NCI-H82 treated with DMSO at 0.1 percent for 48 hours (cell line): ENCODE measurements at regions not wholly inside any gene's neighbourhood (a gene's known extent, or its start where the extent isn't known, plus 50 kb on each side); places are given as distances from the start of the nearest gene placed in this dataset.

Source experiments
- DNase-seq: peaks from one replicate; lab custom pipeline; 2025; ENCODE audit not compliant: unreplicated experiment; lab: John Stamatoyannopoulos, UW

DNA sequence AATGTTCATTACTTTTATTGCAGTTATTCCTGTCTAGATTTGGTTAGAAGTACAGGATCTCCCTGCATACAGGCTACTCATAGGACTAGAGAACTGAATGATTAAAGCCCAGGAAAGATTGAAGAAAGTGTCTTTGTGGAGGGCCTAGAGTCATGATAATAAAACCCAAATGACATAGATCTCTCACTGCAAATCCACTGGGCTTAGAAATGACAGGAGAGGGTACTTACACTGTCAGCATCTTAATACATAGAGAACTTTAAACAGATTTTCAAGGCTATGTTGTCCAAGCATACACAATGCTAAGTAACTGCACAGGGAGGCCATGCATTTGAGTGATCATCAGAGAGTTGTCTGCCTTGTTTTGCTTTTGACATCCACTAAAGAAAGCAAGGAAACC is 383.8 kb upstream of the MAP3K7 start:
- no peak for DNase-seq

DNA sequence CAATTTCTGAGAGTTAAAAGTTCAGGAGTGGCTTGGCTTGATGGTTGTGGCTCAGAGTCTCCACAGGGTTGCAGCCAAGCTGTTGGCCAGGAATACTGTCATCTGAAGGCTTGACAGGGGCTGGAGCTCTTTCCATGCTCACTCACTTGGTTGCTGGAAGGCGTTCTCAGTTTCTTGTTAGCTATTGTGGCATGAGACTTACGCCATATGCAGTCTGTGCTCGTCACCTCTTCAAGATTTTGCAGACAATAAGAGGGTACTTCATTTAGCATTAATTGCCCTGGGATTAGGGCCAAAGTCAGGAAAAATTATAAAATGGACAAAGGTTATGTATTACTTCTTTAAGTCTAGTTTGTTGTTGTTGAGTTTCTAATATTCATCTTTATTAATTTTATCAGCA is 380.6 kb upstream of the MAP3K7 start:
- no peak for DNase-seq

DNA sequence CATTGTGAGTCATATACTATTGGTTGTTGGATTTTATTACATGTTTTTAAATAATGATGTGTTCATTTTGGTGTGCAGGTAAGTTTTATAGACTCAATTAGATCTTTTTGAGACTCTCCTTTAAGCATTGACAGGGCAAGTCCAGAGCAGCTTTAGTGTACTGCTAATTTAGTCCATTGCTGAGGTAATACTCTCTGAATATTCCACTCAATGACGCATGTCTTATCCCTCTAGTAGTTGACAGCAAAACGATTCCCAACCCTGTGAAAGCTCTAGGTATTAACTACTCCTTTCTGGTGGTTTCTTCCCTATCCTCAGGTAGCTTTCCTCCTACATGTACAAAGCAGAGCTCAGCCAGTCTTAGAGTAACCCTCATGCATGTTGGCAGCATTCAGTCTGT is 373.5 kb upstream of the MAP3K7 start:
- no peak for DNase-seq

DNA sequence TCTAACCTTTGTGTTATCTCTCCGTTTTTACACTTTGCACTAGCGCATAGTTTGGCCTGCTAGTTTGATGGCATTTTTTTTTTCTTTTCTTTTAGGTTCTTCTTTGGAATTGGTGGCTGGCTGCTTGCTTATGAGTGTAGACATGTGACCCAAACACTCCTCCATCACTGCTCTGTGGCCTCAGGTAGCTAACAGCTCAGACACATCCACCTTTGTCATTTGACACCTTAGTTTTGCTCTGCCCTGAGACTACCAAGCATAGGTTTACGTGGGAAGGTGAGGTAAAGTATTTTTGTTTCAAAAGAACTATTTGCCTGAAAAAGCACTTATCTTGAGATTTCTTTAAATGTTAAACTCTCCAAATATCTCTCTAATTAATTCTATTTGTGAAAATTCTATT is 368.4 kb upstream of the MAP3K7 start:
- DNase-seq = no peak

DNA sequence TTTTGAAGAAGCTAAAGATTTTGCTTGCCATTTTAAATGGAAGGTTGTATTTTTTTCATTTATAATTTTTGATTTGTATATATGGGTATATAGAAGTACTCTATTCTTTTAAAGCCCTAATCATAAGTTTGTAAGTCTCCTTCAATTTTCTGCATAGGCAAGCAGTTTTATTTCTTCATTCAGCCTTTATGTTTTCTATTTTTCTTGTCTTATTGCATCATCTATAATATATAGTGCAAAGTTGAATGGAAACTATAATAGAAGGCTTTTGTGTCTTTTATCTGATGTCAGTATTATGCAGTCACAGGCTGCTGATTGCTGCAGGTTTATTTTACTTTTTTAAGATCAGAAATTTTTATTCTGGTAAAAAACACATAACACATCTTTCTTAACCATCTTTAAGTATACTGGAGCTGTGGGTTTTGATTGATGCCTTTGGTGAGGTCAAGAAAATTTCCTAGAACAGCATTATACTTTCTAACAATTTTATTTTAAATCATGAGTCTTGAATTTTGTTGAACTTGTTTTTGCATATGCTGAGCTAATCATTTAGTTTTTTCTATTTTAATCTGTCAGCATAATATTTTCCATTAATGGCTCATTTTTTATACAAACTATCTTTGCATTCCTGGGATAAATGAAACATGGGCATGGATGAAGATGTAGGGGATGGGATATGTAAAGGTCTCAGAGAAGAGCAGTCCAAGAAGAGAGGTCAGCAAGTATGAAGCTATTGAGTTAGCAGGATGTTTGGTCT is 366.7 kb upstream of the MAP3K7 start:
- no peak for DNase-seq

DNA sequence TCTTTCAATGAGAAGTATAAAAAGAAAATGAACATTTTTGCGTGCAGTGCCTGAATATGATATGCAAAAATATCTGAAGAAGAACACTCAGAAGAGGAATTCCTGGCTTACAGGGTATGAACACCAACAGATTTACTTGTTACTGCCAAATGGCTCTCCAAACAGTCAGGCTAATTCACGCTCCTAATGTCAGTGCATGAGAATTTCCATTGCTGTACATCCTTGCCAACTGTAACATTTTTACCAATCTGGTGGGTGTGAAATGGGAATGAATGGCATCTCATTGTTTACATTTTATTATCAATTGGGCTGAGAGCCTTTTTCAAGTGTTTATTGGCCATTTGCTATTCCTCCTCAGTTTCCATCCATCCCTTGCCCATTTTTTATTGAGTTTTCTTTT is 365.3 kb upstream of the MAP3K7 start:
- no peak for DNase-seq

DNA sequence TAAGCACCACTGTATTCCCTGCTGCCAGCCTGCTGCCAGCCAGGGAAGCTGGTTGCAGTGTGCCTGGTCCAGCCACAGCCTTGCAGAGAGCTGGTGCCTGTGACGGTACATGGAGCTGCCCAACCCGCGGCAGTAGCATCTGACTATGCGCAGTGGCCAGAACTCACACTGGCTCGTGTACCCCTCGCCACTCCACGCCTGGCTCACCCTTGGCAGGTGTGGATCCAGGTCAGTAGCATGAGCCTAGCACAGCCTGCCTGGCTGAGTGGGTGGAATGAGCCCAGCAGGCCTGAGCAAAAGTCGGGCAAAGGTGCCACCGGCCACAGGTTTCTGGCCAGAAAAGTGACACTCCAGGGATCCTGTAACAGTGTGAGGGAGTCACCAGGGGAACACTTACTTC is 361.7 kb upstream of the MAP3K7 start:
- DNase-seq = no peak

DNA sequence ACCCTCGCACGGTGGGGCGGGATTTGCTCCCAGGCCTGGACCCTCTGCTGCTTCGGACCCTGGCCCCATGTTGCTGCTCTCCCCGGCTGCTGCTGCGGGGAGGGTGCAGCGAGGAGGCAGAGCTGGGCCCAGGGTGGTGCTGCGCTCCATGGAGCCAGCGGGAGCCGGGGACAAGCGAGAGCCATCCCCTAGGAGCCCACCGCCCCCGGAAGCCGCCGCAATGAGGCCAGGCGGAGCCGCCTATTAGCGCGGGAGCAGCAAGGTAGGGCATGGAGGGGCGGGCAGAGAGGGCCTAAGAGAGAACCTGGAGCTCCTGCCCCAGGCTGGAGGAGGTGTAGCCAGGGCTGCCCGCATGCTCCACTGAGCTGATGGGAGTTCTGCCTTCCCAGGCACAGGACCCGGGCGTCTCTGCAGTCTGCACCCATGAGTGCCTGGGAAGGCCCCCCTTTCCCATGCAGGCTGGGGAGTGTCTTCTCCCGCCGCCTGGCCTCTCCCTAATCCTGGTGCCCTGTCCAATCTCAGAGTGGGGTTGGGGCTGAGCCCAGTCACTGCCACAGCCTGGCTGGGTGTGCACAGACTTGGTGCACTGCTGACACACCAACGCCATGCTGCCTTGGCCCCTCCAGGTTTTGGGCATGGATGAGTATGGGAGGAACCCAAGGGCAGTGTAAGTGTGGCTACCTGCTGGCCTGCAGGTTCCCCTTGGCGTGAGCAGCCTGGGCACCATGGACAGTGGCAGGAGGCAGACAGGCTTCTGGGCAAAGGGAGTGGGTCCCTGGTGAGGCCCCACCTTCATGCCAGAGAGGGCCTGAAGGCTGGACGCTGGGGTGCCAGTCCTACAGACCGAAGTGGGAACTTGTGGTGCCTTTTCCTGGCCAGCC is 360.6 kb upstream of the MAP3K7 start:
- DNase-seq = no peak

DNA sequence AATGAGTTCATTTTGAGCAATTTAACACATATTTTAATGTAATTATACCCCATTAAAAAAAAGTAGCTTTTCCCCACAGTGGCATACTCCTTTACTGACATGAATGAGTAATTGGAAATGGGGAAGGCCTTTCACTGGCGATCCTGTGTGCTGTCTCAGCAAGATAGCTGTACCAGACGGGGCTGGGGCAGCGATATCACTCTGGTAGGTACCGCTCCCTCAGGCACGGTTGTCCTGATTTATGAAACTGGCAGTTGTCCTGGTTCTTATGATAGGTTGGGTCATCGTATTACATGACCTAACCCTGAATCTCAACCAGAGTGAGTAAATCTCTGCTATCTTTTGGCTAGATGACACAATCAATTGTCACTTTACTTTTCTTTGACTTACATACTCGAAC is 355.0 kb upstream of the MAP3K7 start:
- no peak for DNase-seq

DNA sequence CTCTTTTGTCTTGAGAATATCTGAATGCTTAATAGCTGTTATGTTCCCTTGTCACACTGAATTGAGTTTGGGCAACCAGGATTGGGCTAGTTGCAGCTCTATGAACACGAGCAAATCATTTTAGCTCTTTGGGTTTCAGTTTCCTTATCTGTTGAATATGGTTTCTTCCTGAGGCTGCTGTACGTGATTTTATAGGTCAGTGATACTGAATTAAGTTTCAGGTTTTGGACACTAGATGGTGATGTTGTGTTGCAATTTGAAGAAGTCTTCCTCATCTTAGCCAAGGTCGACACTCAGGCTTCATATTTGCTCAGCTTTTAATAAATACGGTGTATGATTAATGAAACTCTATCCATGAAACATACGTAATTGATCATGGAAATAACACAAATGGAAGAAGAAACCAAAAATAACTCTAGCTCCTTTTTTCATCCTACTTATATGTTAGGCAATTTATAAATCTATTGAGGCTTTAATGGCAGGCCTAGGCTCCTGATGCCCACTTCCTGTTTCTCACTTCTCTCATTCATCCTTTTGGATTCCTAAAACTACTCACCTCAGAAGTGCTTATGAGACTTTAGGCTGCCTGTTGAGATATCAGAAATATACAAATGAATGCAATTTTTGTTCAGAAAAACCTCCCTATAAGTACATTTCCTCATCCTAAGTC is 354.1 kb upstream of the MAP3K7 start:
- peak; percentile 38 for DNase-seq

DNA sequence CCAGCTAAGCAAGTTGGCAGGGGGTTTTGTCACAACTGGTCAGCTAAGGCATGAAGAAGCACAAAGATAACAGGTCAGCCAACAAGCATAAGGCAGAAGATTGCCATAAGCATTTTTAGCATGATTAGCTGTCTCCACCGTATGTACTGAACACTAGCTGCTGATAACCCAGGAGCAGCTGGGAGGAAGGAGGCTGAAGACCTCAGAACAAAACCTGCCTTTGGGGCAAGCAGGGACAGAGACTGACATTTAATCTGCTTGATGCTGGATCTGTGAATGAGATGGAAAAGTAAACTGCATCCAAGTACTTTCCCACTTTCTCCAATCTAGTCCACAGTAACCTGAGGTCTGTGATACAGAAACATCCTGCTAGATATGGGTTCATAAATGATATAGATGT is 353.0 kb upstream of the MAP3K7 start:
- no peak for DNase-seq

DNA sequence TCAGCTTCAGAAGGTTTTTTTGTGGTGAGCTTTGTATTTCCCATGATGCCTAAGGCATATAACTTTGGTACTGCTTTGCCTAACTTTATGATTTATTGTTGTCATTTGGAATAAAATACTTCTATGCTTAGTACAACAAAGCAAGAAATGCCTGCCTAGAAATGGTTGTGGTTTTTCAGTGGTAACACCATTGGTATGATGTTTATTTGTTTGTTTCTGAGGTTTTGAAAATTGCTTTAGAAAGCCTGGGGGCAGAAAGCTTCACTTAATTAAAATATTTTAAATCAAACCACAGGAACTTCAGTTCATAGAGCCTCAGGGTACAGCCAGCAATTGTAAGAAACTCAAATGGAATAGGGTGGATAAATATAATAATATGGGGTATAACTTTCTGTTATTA is 351.2 kb upstream of the MAP3K7 start:
- no peak for DNase-seq

DNA sequence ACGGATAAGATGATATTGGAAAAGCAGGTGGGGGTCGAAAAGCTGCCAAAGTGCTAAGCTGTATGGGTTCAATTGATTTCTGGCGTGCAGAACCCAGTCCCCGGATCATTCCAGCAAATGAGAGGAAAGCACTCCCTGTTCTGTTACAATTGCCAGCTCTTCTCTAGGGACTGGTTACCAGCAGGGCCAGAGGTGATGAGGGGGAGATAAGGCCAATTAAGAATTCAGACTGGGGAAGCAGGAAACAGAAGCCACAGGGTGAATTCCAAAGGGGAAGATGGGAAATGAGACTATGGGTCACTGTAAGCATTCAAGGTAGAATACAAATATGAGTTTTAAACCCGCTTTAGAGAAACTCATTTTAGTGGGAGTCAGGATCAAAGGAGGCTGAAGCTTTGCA is 349.4 kb upstream of the MAP3K7 start:
- no peak for DNase-seq

DNA sequence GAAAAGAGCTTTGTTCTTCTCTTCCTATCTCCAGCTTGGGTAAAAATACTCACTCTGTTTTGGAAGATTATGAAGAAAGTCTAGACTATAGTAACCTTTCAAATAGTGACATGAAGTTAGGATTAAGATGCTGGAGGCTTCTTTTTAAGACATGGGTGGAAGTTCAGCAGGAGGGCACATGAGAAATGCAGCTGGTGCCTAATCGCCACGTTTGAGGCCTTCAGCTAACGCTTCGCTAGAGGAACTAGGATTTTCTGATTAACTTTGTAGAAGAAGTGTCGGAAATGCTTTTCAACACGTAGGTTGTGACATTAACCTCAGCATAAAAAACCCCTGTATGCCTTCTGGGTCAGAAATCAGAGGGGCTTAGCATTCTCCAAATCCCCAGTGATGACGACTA is 348.1 kb upstream of the MAP3K7 start:
- no peak for DNase-seq

DNA sequence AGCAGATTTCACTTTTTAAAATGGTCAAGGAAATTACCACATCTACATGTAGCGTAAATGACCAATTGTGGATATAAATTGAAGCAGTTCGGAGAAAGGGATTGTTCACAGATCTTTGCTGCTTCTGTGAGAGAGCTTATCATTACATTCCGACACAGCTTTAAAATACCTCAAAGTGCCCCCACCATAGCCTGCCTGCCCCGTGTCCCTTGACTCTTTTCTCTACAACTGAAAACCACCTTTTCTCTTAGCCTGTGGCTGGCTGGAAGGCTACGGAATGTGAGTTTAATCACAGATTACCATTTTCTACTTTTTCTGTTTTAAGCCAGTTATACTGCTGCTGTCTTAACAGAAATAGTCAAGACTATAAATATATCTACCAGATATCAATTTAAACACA is 347.2 kb upstream of the MAP3K7 start:
- no peak for DNase-seq

DNA sequence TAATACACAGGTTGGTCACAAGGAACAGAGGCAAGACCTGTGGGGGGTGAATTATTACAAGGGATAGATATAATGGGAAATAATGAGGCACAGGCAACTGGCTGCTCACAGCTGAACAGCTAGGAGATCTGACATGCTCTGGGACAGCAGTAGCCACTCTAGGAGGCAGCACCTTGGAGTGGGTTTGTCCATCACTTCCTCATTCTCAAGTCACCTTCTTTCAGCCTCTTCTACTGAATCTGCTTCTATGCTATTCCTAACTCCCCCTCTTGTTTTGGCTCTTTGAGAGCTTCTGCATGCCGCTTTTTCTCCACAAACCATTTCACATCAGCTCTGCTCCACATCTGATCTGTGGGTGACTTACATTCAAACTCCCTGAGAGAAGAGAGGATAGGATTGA is 345.5 kb upstream of the MAP3K7 start:
- no peak for DNase-seq

DNA sequence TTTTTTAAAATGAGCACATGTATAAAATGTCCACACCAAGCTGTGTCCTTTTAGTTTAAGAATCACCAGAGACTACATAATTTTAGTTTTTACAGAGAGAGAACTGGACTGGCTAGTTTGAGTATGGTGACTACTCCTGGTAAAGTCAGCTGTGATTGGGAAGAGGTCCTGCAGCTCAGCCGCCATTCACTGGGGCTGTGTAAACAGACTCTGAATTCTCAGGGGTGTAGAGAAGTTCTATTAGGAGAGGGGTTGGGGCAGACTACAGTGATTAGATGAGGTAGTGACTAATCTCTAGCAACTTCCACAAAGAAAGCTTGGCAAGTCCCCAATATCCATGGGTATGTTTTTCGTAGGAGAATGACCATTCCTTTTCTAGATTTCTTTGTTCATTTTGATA is 341.2 kb upstream of the MAP3K7 start:
- DNase-seq = no peak

DNA sequence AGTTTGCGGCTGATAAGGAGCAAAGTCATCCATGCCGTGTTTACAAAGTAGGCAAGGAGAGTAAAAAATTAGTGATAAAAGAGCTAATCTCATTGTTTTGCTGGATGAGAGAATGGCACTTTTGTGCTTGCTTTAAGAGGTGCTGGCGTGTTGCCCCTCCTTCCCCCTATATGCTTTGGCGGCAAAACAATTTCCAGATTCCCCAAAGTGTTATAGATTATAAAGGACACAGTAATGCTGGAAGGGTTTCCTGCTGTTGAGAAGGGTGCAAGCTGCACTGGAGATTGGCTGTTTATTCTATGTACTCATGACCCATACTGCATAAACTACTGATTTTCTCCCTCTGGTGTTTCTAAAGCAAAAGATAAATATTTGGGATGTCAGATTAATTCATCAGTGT is 338.9 kb upstream of the MAP3K7 start:
- no peak for DNase-seq

DNA sequence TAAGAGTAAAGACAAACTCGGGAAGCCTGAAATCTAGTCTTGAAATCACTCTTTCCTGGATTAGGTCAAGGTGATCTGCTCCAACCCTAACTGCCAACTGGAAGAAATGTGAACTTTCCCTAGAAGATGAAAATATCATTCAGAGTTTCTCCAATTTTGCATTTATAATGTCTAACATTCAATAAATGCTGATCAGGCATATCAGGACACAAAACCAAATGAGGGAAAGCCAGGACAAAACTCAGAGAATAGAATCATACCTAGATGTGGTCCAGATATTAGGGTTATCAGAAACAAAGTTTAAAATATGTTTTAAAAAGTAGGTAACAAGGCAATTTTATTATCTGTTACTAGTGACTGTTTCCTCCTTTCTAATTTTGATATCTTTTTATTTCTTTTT is 335.5 kb upstream of the MAP3K7 start:
- no peak for DNase-seq

DNA sequence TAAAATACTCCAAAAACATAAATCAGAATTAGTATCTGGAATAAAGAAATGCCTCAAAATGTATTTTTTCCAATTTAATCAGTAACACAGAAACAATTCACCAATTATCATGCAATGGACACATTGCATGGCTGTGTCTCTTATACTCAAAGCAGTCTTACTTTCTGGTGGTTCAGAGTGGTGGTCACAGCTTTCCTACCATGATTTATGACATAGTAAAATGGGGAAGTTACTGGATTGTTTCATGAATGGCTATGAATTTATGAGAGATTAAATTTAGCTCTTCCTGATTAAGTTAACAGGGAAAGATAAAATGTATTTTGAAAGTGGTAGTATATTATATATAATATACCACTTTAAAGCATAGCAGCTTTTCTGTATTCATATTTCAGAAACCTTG is 331.5 kb upstream of the MAP3K7 start:
- DNase-seq = no peak

DNA sequence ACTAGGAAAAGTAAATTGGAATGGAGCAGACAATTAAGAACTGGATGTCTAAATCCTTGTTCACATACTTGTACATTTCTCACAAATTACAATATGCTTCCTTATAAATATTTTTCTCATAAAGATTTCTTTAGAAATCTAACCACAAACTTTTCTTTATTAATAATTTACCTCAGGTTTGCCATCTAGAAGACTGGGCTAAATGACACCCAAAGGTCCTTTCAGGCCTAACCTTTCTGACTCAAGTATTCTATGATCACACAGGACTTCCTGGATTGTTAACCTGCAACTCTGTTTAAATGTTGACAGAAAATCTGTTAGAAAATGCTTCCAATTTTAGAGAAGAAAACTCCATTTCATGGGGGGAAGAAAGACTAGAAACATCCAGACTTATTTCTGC is 330.5 kb upstream of the MAP3K7 start:
- no peak for DNase-seq

DNA sequence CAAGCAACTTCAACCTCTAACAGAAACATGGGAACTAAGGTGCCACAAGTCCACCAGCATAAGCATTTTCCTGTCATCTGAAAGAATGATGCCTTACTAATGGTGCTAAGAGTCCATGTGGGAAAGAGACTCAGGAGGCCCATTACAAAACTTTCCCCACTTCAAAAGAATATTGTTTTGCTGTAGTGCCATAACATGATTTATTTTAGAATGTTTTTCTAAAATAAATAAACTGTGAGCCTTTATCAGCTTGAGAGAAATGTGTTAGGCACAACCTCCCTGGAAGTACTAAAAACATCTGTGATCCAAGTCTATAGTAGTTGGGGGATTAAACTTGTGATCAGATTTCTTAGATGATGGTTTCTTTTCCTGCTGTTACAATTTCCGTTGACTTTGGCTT is 330.1 kb upstream of the MAP3K7 start:
- DNase-seq = no peak
